Astrocyte of the spinal cord (primary cell): ENCODE measurements at regions not wholly inside any gene's neighbourhood (a gene's known extent, or its start where the extent isn't known, plus 50 kb on each side); places are given as distances from the start of the nearest gene placed in this dataset.

Experiments
- DNase-seq: peaks from one replicate; pipeline ENCODE4 v3.0.0; 2011; ENCODE audit warnings: low read depth, low spot score
- H3K4me3 ChIP-seq: 2 replicates; pipeline ENCODE4 v1.5.1; 2011; ENCODE audit warnings: low read depth, mild to moderate bottlenecking, low read length, moderate library complexity
- CTCF ChIP-seq: IDR thresholded peaks from 2 replicates; pipeline ENCODE4 v1.5.1; 2012; ENCODE audit warnings: low read depth, mild to moderate bottlenecking, low read length, inconsistent platforms
- in situ Hi-C: cut with HindIII; loops from 2 replicates; pipeline ENCODE4 v1.10.0; 2017; ENCODE audit warnings: low sequenced_read_pairs

GRCh38 chr2:65788556-65788955, 356.2 kb upstream of the SPRED2 start:
- H3K4me3 ChIP-seq: no peak overlapping the region
- TF ChIP-seq CTCF: no peak
- in situ Hi-C loops: no loop called here
- DNase-seq: no peak

- in situ Hi-C loops: no loop called here
These were observed 354.4 kb upstream of the SPRED2 start for GRCh38 chr2:65786765-65787164.

GRCh38 chr2:65786007-65786717, 353.8 kb upstream of the SPRED2 start:
- DNase-seq: no peak
- no peak for TF ChIP-seq CTCF
- in situ Hi-C loops: no loop called here
- H3K4me3 ChIP-seq: no peak overlapping the region

More at GRCh38 chr2:65786765-65787164, 354.4 kb upstream of the SPRED2 start:
- H3K4me3 ChIP-seq: no peak overlapping the region
- no peak for DNase-seq
- TF ChIP-seq CTCF: no peak

GRCh38 chr2:65782996-65783650, 350.7 kb upstream of the SPRED2 start:
- in situ Hi-C loops: no loop called here
- TF ChIP-seq CTCF: no peak
- H3K4me3 ChIP-seq: no peak overlapping the region
- no peak for DNase-seq

- H3K4me3 ChIP-seq: no peak overlapping the region
- no peak for DNase-seq
- in situ Hi-C loops: no loop called here
- no peak for TF ChIP-seq CTCF
These were observed 349.8 kb upstream of the SPRED2 start for GRCh38 chr2:65782186-65782585.

GRCh38 chr2:65781756-65782155, 349.4 kb upstream of the SPRED2 start:
- DNase-seq: no peak
- TF ChIP-seq CTCF: no peak
- no peak overlapping the region for H3K4me3 ChIP-seq
- in situ Hi-C loops: no loop called here
